NT2/D1 (cell line): ENCODE measurements at regions not wholly inside any gene's neighbourhood (a gene's known extent, or its start where the extent isn't known, plus 50 kb on each side); places are given as distances from the start of the nearest gene placed in this dataset.

ENCODE experiments used
- YY1 ChIP-seq: IDR thresholded peaks from 2 replicates; pipeline ENCODE4 v1.6.1; 2011; ENCODE audit not compliant: insufficient read length, insufficient read depth
- ZNF274 ChIP-seq: IDR thresholded peaks from 2 replicates; pipeline ENCODE4 v1.6.1; 2011; ENCODE audit warnings: mild to moderate bottlenecking, low read depth, low read length

DNA sequence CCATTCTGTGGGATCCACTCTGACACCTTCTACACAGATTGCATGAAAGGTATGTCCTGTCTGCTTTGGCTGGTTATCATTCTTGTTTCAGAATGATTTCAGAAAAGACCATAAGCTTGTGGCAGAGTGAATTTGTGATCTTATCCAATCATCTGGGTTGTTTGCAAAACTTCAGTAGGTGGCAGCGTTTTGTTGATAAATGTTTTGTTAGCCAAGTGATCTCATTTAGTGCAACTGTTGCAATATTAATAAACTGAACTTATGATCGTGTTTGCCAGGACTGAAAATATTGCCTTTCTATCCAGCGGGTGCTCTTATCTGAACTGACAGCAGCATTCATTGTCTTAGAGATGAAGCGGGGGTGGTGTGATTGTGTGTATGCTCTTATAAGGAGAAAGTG, 613.2 kb upstream of the NOX3 start:
- TF ChIP-seq ZNF274 (no peak), YY1 (no peak)
